EL (cell line): ENCODE measurements at regions not wholly inside any gene's neighbourhood (a gene's known extent, or its start where the extent isn't known, plus 50 kb on each side); places are given as distances from the start of the nearest gene placed in this dataset.
"Not testable (repeated sequence)": the region's sequence is repeated elsewhere in the genome, so short reads cannot be mapped to it uniquely, and the experiment has no call there.

Source experiments
- DNase-seq: peaks from one replicate; pipeline ENCODE4 v3.0.0-alpha.2; 2016

DNA sequence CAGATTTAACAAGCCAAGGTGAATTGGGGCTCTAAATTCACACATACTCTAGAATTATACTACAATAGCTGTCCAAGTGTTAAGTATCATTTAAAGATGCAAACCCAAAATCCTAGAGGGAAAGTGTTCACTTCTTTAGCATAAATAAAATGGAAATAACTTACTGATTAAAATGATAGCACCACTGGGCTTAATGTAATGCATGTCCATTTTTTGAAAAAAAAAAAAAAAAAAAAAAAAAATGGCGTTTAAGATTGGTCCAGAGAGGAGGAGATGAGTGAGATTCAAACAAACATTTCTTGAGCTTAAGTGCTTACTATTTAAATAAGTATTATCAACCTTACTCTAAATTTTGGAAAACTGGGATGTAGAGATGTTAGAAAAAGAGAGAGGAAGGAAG lies 251.5 kb upstream of the CWC22 start:
- DNase-seq, result no peak

- DNase-seq, result no peak
These were observed 251.0 kb upstream of the CWC22 start for GRCh38 chr2:180258041-180258537.

GRCh38 chr2:180257247-180257646 lies 250.2 kb upstream of the CWC22 start:
- DNase-seq, result no peak

GRCh38 chr2:180255981-180256380 lies 248.9 kb upstream of the CWC22 start:
- DNase-seq, result no peak

GRCh38 chr2:180254872-180255271 lies 247.8 kb upstream of the CWC22 start:
- no peak for DNase-seq

DNA sequence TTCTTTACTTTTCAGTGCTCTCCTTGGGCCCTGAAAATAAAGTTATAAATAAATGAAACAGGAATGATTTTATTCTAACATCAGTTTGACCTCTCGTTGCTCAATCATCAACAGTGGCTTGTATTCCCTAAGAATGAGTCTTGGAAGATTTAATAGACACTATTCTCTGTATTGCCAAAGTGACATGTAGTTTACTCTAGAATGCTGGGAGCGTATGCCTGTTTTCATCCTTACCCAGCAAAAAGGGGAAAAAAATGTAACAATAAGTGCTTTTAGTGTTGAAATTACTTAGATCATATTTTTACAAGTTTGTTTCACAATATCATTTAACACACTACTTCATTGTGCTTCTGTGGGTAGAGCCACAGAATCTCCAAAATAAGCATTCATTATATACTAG lies 240.6 kb upstream of the CWC22 start:
- no peak for DNase-seq

- DNase-seq, result no peak
These were observed 239.2 kb upstream of the CWC22 start for GRCh38 chr2:180246268-180246667.

GRCh38 chr2:180240774-180241173 lies 233.7 kb upstream of the CWC22 start:
- DNase-seq, result peak; percentile 25

GRCh38 chr2:180238729-180239128 lies 231.6 kb upstream of the CWC22 start:
- no peak for DNase-seq

DNA sequence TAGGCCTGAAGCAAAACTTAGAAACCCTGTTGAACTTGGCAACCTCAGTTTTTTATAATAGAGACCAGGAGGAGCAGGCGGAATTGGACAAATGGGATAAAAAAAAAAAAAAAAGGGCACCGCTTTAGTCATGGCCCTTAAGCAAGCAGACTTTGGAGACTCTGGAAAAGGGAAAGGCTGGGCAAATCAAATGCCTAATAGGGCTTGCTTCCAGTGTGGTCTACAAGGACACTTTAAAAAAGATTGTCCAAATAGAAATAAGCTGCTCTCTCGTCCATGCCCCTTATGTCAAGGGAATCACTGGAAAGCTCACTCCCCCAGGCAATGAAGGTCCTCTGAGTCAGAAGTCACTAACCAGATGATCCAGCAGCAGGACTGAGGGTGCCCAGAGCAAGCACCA lies 229.0 kb upstream of the CWC22 start:
- DNase-seq, result peak; percentile 38

- DNase-seq, result not testable (repeated sequence)
These were observed 228.4 kb upstream of the CWC22 start for GRCh38 chr2:180235506-180235905.

GRCh38 chr2:180234991-180235390 lies 227.9 kb upstream of the CWC22 start:
- DNase-seq, result not testable (repeated sequence)

- no peak for DNase-seq
These were observed 223.9 kb upstream of the CWC22 start for GRCh38 chr2:180231015-180231414.

- no peak for DNase-seq
These were observed 220.4 kb upstream of the CWC22 start for GRCh38 chr2:180227461-180227860.

GRCh38 chr2:180225118-180225517 lies 218.0 kb upstream of the CWC22 start:
- no peak for DNase-seq

- DNase-seq, result peak; percentile 35
These were observed 215.5 kb upstream of the CWC22 start for GRCh38 chr2:180222644-180223043.

- peak; percentile 13 for DNase-seq
These were observed 212.4 kb upstream of the CWC22 start for GRCh38 chr2:180219491-180219890.

DNA sequence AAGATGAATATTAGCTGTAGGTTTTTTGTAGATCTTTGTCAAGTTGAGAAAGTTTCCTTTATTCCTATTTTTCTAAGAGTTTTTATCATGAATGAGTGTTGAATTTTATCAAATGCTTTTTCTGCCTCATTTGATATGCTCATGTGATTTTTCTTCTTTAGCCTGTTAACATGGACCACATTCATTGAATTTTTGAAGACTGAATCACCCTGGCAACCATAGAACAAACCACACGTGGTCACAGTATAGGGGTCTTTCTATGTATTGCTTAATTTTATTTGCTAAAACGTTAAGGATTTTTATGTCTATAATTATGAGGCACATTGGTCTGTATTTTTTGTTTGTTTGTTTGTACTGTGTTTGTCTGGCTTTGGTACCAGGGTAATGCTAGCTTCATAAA lies 201.7 kb upstream of the CWC22 start:
- DNase-seq, result peak; percentile 82

DNA sequence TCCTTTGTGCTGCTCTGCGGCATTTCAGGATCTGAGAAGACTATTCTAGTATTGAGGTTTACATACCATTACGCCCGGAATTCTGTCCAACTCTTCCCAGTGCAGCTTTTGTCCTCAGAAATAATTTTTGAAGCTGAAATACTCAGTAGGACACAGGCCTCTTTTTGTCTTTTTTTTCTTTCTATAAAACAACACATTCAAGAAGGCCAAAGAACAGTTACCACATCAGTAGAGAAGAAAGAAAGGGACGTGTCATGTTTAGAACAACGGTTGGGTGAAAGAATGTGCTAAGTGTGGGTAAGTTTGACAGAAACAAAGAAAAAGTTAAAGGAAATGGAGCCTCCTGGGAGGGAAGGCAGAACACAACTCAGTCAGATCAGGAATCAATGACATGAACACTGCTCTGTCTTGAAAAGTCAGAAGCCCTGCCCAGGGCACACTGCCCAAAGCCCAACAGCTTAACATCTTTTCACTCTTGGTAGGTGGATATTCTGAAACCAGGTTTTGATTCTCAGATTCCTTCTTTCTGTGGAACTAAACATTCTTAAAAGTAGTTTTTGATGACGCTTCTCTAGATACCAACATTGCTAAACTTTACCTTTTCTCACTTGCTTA lies 198.6 kb upstream of the CWC22 start:
- no peak for DNase-seq

DNA sequence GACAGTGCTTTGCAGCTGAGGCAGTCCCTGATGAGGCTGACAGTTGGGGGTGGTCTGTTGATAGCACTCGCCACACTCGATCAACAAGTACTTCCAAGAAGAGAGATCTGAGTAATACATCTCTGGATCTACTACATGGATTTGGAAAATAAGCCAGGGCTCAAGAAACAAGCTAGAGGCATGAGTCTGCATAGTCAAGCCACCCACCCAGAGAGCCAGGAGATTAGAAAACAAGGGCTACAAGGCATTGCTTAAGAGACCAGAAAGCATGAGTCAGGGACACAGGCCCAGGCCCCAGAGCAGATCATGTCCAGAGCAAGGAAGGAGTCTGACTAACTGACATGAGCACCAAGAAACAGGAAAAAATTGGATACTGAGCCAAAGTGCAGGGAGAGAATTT lies 196.9 kb upstream of the CWC22 start:
- peak; percentile 49 for DNase-seq

- no peak for DNase-seq
These were observed 195.4 kb upstream of the CWC22 start for GRCh38 chr2:180202467-180202951.

- peak; percentile 14 for DNase-seq
These were observed 189.4 kb upstream of the CWC22 start for GRCh38 chr2:180196419-180196977.

GRCh38 chr2:180195847-180196246 lies 188.8 kb upstream of the CWC22 start:
- DNase-seq, result no peak

DNA sequence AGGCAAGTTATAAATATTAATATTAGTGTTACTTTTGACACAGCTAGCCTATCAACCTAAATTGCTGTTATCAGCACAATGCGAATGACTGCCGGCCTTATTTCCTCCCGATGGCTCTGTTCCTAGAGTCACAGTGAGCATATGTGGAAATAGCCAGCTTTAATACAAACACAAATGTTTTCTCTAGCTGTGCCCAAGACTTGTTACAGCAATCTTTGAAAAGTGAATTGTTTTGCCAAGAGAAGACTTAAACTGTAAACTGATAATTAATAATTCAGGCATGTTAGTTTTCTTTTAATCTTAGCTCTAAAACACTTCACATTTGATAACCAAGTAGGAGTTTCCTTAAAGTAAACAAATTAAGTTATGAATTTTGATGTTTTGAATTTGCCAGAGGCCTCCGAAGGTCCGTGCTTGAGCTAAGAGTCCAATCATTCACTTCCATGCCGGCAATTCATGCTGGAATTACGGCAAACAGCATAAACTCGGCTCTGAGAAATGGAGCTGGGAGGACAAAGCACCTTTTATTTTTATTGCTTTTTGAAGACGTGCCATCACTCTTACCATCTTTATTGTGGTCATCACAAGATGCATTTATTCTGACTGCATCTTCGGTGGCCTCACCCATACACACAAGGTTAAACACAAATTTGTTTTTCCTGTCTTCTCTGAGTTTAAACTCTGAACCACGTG lies 184.5 kb upstream of the CWC22 start:
- DNase-seq, result peak; percentile 17
